GM23248 (cell line): ENCODE measurements at regions not wholly inside any gene's neighbourhood (a gene's known extent, or its start where the extent isn't known, plus 50 kb on each side); places are given as distances from the start of the nearest gene placed in this dataset.

ENCODE experiments used
- EZH2 ChIP-seq: fragments of 200-600 bp; sonication (generic); IDR thresholded peaks from 2 replicates; pipeline ENCODE4 v1.6.1; 2018; ENCODE audit warnings: antibody characterized with exemption, mild to moderate bottlenecking; ENCODE audit not compliant: insufficient read depth, poor library complexity, severe bottlenecking
- EZH2phosphoT487 ChIP-seq: fragments of 200-600 bp; sonication (generic); IDR thresholded peaks from 2 replicates; pipeline ENCODE4 v1.6.1; 2018; ENCODE audit warnings: antibody characterized with exemption, moderate library complexity, mild to moderate bottlenecking, low read depth; ENCODE audit not compliant: insufficient read depth

DNA sequence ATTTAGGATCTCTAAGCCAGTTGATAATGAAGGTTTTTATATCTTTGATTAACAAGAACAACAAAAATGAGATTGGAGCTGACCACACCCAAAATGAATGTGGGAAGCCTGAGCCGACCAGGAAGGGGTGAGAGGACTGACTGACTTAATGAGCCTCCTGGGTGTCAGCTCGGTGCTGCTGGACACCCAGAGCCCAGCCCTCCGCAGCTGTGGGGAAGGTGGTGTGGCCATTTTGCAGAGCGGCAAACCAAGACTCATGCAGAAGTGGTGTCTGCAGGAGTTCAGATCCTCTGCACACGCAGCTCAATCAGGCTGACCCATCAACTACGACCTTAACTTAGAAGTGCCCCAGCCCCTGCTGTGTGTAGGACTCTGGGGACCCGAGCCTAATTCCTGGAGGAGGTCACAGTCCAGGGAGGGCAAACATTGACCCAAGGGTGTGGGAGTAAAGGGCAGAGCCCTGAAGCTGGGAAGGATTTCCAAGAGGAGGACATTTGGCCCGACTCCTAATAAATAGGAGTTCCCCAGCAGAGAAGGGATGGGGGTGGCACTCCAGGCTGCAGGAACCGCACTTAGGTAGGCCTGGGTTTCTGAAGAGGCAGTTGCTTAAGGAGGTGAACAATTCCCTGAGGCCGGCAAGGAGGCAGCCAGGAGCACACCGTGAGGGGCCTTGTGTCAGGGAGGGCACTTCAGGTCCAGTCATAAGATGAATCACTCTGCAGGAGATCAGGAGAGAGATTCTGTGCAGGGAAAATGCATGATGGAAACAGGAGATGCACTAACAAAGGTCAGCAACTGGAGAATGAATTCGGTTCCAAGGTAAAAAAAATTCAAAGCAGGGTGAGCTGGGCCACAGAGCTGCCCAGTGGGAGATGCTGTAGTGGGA, 197.1 kb upstream of the TPM1 start:
- TF ChIP-seq EZH2phosphoT487 (no peak), EZH2 (no peak)
